HG03378 (cell line): ENCODE measurements at regions not wholly inside any gene's neighbourhood (a gene's known extent, or its start where the extent isn't known, plus 50 kb on each side); places are given as distances from the start of the nearest gene placed in this dataset.

Experiments used
- ATAC-seq: cut with Tn5 transposase; IDR thresholded peaks from one replicate; pipeline ENCODE4 v1.9.1; 2021; ENCODE audit warnings: mild to moderate bottlenecking, moderate library complexity; ENCODE audit not compliant: unreplicated experiment

- ATAC-seq, result peak; percentile 86
Observed at GRCh38 chr2:17309741-17310339, 208.4 kb downstream of the RAD51AP2 start.

GRCh38 chr2:17309181-17309580 lies 209.1 kb downstream of the RAD51AP2 start:
- ATAC-seq, result no peak

GRCh38 chr2:17306706-17307105 lies 211.5 kb downstream of the RAD51AP2 start:
- no peak for ATAC-seq

GRCh38 chr2:17306219-17306618 lies 212.0 kb downstream of the RAD51AP2 start:
- ATAC-seq, result no peak

- ATAC-seq, result no peak
Observed at GRCh38 chr2:17303521-17303920, 214.7 kb downstream of the RAD51AP2 start.

- peak; percentile 70 for ATAC-seq
Observed at GRCh38 chr2:17303054-17303453, 215.2 kb downstream of the RAD51AP2 start.

GRCh38 chr2:17302281-17302680 lies 216.0 kb downstream of the RAD51AP2 start:
- no peak for ATAC-seq

- ATAC-seq, result no peak
Observed at GRCh38 chr2:17301437-17301836, 216.8 kb downstream of the RAD51AP2 start.

- ATAC-seq, result no peak
Observed at GRCh38 chr2:17299891-17300540, 218.2 kb downstream of the RAD51AP2 start.

GRCh38 chr2:17298453-17298852 lies 219.8 kb downstream of the RAD51AP2 start:
- no peak for ATAC-seq

- ATAC-seq, result no peak
Observed at GRCh38 chr2:17296686-17297085, 221.6 kb downstream of the RAD51AP2 start.

GRCh38 chr2:17289669-17290068 lies 228.6 kb downstream of the RAD51AP2 start:
- no peak for ATAC-seq

GRCh38 chr2:17287183-17287582 lies 231.1 kb downstream of the RAD51AP2 start:
- ATAC-seq, result no peak

GRCh38 chr2:17282826-17283225 lies 235.4 kb downstream of the RAD51AP2 start:
- ATAC-seq, result no peak

GRCh38 chr2:17282245-17282644 lies 236.0 kb downstream of the RAD51AP2 start:
- ATAC-seq, result no peak

- no peak for ATAC-seq
Observed at GRCh38 chr2:17276220-17276619, 242.0 kb downstream of the RAD51AP2 start.

GRCh38 chr2:17272652-17273525 lies 245.4 kb downstream of the RAD51AP2 start:
- ATAC-seq, result peak; percentile 66

GRCh38 chr2:17272170-17272569 lies 246.1 kb downstream of the RAD51AP2 start:
- no peak for ATAC-seq

GRCh38 chr2:17271416-17271815 lies 246.8 kb downstream of the RAD51AP2 start:
- no peak for ATAC-seq

GRCh38 chr2:17270894-17271293 lies 247.3 kb downstream of the RAD51AP2 start:
- ATAC-seq, result no peak

- no peak for ATAC-seq
Observed at GRCh38 chr2:17263570-17263968, 254.7 kb downstream of the RAD51AP2 start.
